HL-60 (cell line): ENCODE measurements at regions not wholly inside any gene's neighbourhood (a gene's known extent, or its start where the extent isn't known, plus 50 kb on each side); places are given as distances from the start of the nearest gene placed in this dataset.

Experiments used
- DNase-seq, 2 experiments: peaks; one replicate each; pipeline ENCODE4 v3.0.0-alpha.2; 2010 to 2020; ENCODE audit warnings: low read depth in 1 of 2, low spot score in 1 of 2
- H3K27ac ChIP-seq: fragments of 250-450 bp; sonication (Bioruptor Pico); replicated peaks from 2 replicates; pipeline ENCODE4 v1.5.1; 2020; ENCODE audit warnings: mild to moderate bottlenecking, moderate library complexity
- H3K27me3 ChIP-seq: fragments of 250-450 bp; sonication (Bioruptor Pico); 2 replicates; pipeline ENCODE4 v1.5.1; 2021; ENCODE audit warnings: mild to moderate bottlenecking, moderate library complexity; ENCODE audit not compliant: insufficient read depth, poor library complexity, severe bottlenecking
- H3K4me3 ChIP-seq: replicated peaks from 2 replicates; pipeline ENCODE4 v1.5.1; 2011; ENCODE audit warnings: mild to moderate bottlenecking, control low read depth, low read length; ENCODE audit not compliant: insufficient read depth
- CTCF ChIP-seq: IDR thresholded peaks from one replicate; pipeline ENCODE4 v1.5.1; 2011; ENCODE audit warnings: low read length, control low read depth, inconsistent platforms; ENCODE audit not compliant: insufficient read depth
- GABPA ChIP-seq: IDR thresholded peaks from 2 replicates; pipeline ENCODE4 v1.6.1; 2012; ENCODE audit warnings: low read depth
- POLR2AphosphoS5 ChIP-seq: IDR thresholded peaks from 2 replicates; pipeline ENCODE4 v1.6.1; 2012; ENCODE audit warnings: low read depth
- REST ChIP-seq: IDR thresholded peaks from 2 replicates; pipeline ENCODE4 v1.6.1; 2012; ENCODE audit warnings: low read depth; ENCODE audit not compliant: insufficient replicate concordance
- SPI1 ChIP-seq: IDR thresholded peaks from 2 replicates; pipeline ENCODE4 v1.6.1; 2012; ENCODE audit warnings: low read depth, mild to moderate bottlenecking, borderline replicate concordance

DNA sequence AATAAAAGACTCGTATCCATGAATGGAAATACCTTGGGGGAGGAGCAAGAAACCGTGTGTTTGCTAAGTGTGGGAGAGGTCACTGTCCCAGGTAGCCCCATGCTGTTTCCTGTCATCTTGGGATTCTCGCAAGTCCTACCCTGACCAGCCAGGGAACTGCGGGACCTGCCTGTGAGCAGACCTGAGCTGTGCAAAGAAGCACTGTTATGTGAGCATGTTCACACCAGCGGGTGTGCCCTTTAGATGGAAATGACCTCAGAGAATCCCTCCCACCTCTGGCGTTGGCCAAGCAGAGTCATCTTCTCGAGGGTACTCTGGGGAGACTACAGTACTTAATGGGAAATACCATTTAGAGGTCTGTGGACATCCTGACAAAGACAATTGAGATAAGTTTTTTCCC lies 127.0 kb upstream of the MON1B start:
- H3K4me3 ChIP-seq, result no peak overlapping the region
- no peaks in the 10 kb centered on the region for H3K27me3 ChIP-seq
- DNase-seq, result no peak
- TF ChIP-seq POLR2AphosphoS5 (no peak), SPI1 (no peak), CTCF (no peak), GABPA (no peak), REST (no peak)
- H3K27ac ChIP-seq, result no peak overlapping the region

DNA sequence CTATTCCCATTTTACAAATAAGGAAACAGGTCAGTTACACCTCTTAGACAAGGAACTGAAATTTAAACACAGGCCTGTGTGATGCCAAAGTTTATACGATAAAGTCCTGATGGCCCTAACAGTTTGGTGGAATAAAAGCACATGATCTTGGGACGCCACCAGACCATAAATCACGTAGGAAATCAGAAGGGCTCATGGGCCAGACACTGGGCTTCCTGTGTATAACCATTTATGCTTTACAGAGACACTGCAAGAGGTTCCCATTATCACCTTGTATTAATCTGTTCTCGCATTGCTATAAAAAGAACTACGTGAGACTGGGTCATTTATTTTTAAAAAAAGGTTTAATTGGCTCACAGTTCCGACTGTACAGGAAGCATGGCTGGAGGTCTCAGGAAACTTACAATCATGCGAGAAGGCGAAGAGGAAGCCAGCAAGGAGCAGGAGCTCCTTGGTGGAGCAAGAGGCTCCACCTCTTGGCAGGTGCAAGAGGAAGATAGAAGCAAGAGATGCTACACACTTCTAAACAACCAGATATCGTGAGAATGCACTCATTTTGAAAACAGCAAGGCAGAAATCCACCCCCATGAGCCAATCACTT lies 124.0 kb upstream of the MON1B start:
- Histone ChIP-seq H3K4me3 (no peak overlapping the region), H3K27ac (no peak overlapping the region), H3K27me3 (no peaks in the 10 kb centered on the region)
- no peak for DNase-seq
- TF ChIP-seq REST (no peak), GABPA (no peak), POLR2AphosphoS5 (no peak), CTCF (no peak), SPI1 (no peak)

DNA sequence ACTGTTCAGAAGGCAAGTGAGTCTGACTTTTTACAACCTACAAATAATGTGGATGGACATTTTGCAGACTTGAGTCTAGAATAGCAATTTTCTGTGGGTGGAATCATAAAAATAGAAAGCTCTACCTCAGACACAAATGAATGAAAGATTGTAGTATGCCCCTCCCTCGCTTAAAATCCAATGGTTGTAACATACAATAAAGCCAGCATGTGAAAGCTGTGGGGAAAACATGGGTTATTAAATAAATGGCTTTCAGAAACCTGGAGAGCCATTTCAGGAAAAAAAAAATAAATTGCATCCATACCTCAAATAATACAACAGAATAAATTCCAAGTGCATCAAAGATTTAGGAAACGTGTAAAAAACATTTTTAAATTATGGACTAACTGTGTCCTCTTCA lies 123.1 kb upstream of the MON1B start:
- DNase-seq, result no peak
- no peak for TF ChIP-seq REST
- TF ChIP-seq SPI1, result no peak
- TF ChIP-seq CTCF, result no peak
- TF ChIP-seq POLR2AphosphoS5, result no peak
- Histone ChIP-seq H3K27me3 (no peaks in the 10 kb centered on the region), H3K4me3 (no peak overlapping the region), H3K27ac (no peak overlapping the region)
